NCI-H748 (cell line): ENCODE measurements at regions not wholly inside any gene's neighbourhood (a gene's known extent, or its start where the extent isn't known, plus 50 kb on each side); places are given as distances from the start of the nearest gene placed in this dataset.
A peak's percentile ranks its signal among the peaks of the same experiment; 100 is the strongest.

Source experiments
- DNase-seq: peaks from one replicate; lab custom pipeline; 2025; ENCODE audit not compliant: unreplicated experiment; lab: John Stamatoyannopoulos, UW

GRCh38 chr15:61549727-61550126 is 320.6 kb upstream of the RORA start:
- DNase-seq, result no peak

GRCh38 chr15:61545763-61546162 is 316.7 kb upstream of the RORA start:
- DNase-seq, result no peak

DNA sequence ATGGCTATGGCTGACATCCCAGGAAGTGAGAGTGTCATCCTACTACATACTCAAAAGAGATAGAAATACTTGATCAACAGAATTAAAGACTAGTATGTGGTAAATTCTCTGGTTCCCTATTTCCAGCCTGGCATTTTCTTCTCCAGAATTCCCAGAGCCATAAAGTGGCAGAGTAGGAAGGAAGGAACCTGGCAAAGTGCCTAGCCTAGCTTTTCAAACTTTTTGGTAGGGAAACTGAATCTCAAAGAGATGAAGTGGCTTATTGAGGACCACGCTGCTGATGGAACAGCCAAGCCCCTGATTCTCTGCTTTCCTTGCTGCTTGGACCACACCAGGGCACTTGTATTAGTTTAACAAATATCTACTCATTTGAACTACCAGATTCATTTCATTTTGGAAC is 312.4 kb upstream of the RORA start:
- DNase-seq, result no peak

DNA sequence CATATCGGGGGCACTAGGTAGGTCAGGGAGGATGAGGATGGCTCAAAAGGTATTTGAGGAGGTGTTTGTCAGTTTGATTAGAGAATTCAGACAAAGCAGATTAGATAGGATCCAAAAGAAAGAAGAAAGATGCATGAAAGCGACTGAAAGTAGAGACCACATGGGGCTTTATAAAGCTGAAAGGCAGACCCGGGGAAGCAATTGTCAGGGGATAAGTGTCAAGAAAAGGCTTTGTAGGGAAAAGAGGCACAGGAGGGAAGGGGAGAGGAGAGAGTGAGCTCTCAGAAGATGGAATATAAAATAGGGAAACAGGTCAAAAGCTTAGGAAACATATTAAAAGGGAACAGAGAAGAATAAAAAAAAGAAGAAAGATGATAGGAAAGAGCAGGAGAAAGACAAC is 308.2 kb upstream of the RORA start:
- DNase-seq, result no peak

DNA sequence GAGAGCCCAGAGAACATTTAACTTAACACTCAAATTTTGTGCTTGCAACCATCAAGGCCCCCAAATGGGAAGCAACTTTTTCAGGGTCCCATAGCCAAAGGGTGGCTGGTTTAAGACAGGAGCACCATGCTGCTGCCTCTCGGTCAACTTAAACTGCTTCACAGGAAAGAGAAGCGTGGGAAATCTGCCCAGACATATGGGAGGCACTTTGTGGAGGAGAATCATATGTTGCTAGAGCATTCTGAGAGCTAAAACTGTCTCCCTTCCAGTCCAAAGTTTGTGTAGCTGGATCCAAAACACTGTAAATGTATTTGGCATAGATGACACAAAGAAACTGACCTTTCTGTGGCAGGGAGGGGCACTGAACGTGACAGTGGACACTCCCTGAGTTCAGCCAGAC is 305.9 kb upstream of the RORA start:
- DNase-seq, result no peak

DNA sequence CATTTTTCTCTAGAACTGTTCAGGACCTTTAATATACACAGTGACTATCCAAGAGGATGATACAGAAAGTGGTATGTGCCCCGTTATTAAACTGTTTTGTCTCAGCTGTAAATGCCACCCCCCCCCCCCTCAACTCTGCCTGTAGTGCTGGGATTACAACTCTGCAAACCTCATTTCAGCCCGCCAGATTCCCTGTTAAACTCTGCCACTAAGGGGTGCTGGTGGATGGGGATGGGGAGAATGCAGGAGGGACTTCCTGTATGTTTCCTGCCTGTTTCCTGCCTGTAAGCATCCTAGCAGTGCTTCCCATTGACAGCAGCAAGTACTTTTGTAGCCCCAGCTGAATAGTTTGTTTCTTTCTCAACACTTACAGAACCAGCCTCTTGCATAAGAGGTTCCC is 301.7 kb upstream of the RORA start:
- DNase-seq, result peak; percentile 1

DNA sequence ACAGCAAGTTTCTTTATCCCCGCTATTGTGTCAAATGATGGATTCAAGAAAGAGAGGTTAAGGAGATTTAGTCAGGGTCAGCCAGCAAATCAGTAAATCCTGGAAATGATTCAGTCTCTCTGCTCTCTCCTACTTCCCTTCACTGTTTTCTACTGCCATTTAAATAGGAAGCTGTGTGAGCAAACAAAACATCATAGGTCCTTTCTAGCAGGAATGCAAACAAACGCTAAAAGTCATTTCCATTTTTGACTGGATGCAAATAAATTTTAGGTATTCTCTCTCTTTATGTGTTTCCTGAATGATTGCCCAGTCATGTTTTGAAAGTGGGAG is 299.4 kb upstream of the RORA start:
- DNase-seq, result peak; percentile 1

GRCh38 chr15:61527836-61528580 is 298.9 kb upstream of the RORA start:
- DNase-seq, result no peak

- DNase-seq, result no peak
Observed at GRCh38 chr15:61524545-61524944, 295.4 kb upstream of the RORA start.

- DNase-seq, result no peak
Observed at GRCh38 chr15:61524086-61524485, 295.0 kb upstream of the RORA start.

GRCh38 chr15:61522411-61522810 is 293.3 kb upstream of the RORA start:
- DNase-seq, result no peak

GRCh38 chr15:61521953-61522352 is 292.9 kb upstream of the RORA start:
- DNase-seq, result no peak

DNA sequence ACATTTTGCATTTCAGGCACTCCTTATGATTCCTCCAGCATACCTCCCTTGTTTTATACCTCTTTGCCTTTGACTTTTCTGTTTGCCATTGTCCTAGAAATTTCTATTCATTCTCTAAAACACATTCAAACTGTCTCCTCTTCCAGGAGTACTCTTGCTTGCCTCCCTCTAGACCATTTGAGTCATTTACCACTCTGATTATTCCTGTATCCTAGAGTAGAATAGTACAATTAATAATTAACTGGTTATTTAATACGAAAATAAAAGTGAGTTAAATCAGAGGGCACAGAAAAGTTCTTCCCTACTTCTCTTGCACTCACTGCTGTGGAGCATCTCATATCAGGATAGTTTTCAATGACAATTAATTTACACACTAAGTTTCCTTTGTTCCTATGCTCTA is 290.2 kb upstream of the RORA start:
- DNase-seq, result no peak

DNA sequence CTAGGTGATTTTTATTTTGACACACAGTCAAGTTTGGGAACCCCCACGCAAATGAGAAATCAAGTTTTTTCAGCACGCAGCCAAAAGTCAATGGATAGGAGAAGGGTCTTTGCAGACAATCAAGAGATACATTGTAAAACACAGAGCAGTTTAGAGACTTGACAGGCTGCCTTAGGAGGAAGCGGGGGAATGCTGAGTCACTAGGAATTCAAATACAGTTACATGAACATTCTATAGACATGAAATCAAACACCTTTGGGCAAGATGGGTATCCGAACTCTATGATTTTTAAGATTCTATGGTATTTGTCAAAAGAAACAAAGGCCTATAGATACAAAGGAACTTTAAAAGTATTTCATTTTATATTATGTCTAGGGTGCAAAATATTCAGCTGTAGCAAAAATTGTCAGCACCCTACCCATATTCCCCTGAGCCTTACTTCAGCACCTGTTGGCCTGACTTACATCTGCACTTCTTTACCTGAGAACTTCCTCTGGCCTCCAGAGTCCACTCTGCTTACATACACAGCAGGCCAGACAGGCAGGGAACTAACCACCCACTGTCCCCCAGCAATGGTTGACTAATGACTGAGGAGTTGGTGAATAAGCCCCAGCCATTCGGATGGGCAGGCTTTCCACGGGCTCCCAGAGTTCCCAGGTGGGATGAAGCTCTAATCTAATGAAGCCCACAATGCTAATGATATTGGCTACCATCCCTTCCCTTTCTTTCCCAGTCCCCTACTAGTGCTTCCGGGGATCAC is 289.3 kb upstream of the RORA start:
- no peak for DNase-seq

- no peak for DNase-seq
Observed at GRCh38 chr15:61517776-61518175, 288.7 kb upstream of the RORA start.

GRCh38 chr15:61517335-61517734 is 288.2 kb upstream of the RORA start:
- no peak for DNase-seq

DNA sequence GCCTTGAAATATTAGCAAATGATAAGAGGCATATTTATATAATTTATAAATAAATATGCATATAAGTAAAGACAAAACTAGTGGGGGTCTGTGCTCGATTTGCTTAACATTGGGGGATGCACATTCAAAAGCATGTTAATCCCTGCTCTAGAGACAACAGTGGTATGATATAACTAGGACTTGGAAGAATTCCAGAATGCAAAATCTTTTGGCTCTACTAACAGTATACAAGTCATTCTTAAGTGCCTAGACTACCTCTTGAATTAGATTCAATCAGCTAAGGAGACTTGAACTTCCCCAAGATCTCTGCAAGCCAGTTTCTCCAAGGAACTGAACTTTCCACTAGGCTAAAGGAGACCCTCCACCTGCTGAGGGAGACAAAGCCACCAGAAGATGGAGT is 282.7 kb upstream of the RORA start:
- no peak for DNase-seq

DNA sequence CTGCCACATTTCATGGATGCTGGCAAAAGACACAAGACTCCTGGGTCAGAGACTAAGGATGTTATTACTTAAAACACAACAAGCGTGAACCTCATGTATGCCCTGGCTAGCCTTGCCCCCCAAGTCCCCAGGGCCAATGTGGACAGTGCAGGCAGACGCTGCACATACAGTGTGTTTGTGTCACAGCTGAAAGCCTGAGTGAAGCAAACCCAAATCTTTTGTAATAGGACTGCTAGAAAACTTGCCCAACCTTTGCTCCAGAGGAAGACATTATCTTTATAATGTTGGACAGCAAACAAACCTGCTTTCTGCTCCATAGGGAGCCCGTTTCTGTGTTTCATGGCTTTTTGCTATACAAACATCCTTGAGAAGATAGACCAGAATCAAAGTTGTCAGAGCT is 282.0 kb upstream of the RORA start:
- DNase-seq, result no peak

GRCh38 chr15:61509327-61509840 is 280.3 kb upstream of the RORA start:
- no peak for DNase-seq

GRCh38 chr15:61503383-61503969 is 274.4 kb upstream of the RORA start:
- no peak for DNase-seq

DNA sequence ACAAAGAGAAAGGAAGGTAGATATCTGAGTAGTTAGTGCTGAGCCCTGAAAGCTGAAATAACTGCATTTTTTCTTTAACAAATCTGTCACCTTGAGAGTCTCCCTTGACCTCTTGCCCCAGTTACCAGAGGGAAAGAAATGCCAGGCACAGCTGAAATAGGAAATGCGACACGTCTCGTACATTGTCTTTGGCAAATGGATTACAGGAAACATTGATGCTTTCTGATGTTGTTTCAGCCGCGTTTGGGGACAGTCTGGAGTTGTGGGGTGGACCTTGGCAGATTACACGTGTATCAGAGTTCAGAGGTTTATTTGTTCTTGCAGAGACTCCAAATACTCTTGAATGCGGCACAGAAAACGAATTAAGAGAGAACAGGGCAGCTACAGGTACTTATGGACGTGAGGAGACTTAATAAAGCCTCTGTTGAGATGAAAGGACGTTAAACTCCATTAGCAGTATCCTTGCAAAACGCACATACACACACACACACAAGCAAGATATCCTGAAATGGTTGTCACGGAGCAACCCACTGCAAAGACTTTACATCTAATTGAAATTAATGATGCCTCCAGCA is 272.8 kb upstream of the RORA start:
- DNase-seq, result no peak
